Right lobe of liver (tissue), 4 donors: ENCODE measurements at regions not wholly inside any gene's neighbourhood (a gene's known extent, or its start where the extent isn't known, plus 50 kb on each side); places are given as distances from the start of the nearest gene placed in this dataset.

ENCODE experiments used
- CTCF ChIP-seq, 4 donors: fragments of 200-600 bp in 3 of 4; fragments of 450-650 bp in 1 of 4; IDR thresholded peaks; one replicate each; pipeline versions ENCODE4 v1.5.1 to v1.8.0; 2016 to 2022; ENCODE audit warnings: antibody characterized with exemption in 4 of 4, mild to moderate bottlenecking in 2 of 4
- POLR2A ChIP-seq: fragments of 450-650 bp; IDR thresholded peaks from one replicate; pipeline ENCODE4 v1.6.1; 2017; ENCODE audit warnings: antibody characterized with exemption, mild to moderate bottlenecking
- donor health status: DM: no; HTN: no; CAD: no.
- donor health status: DM: no; HTN: no; CAD: no.
- donor health status: DM: no; HTN: yes; CAD: no.

- TF ChIP-seq POLR2A (no peak), CTCF (IDR thresholded peaks at IDR 0.05) (no peak)
These were observed 245.8 kb upstream of the MEOX2 start for GRCh38 chr7:15932318-15932717.
